ENCODE measurements at regions not wholly inside any gene's neighbourhood (a gene's known extent, or its start where the extent isn't known, plus 50 kb on each side); places are given as distances from the start of the nearest gene placed in this dataset.

- no peak for DNase-seq
- no peaks in the 10 kb centered on the region for H3K36me3 ChIP-seq
- no peak overlapping the region for H3K27ac ChIP-seq
- H3K27me3 ChIP-seq: no peaks in the 10 kb centered on the region
- H3K4me3 ChIP-seq: no peak overlapping the region
- H3K4me1 ChIP-seq: no peaks in the 10 kb centered on the region
- TF ChIP-seq POLR2A (IDR thresholded peaks at IDR 0.05) (no peak), CTCF (IDR thresholded peaks at IDR 0.05) (no peak)
- no peaks in the 10 kb centered on the region for H3K9me3 ChIP-seq
Observed at GRCh38 chr3:31367518-31367917, 165.2 kb upstream of the STT3B start.

DNA sequence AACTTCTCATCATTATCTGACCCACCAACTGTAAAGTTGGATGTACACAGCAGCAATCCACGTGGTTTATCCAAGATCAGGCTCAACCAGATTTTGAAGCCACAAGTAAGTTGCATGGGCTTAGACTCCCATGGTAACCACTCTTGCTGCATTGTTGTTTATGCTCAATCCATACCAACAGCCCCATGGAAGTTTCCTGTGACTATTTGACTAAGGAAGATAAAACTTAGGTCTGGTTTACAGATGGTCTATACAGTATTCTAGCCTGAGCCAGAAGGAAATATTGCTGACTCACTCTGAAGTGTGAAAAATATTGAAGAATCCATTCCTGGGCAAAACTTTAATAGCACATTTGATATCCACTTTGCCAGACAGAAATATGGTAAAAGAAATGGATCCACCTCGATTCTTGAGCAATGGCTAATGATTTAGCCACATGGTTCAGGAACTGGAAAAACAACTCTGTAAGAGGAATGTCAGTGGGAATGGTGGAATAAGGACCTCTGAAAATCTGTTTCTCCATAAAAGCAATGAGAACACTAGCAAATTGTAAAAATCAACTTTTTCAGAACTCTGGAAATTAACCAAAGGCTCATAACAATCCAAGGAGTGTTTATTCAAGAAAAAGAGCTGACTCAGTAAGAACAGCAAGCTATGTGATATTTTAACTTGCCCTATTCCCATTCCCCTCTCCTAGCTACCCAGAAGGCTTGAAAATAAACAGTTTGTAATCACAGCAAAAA lies 162.9 kb upstream of the STT3B start:
- no peaks in the 10 kb centered on the region for H3K27me3 ChIP-seq
- no peak overlapping the region for H3K4me3 ChIP-seq
- no peaks in the 10 kb centered on the region for H3K9me3 ChIP-seq
- no peaks in the 10 kb centered on the region for H3K4me1 ChIP-seq
- DNase-seq: no peak
- no peak for TF ChIP-seq CTCF (IDR thresholded peaks at IDR 0.05)
- TF ChIP-seq POLR2A (IDR thresholded peaks at IDR 0.05): no peak
- H3K36me3 ChIP-seq: no peaks in the 10 kb centered on the region
- no peak overlapping the region for H3K27ac ChIP-seq

DNA sequence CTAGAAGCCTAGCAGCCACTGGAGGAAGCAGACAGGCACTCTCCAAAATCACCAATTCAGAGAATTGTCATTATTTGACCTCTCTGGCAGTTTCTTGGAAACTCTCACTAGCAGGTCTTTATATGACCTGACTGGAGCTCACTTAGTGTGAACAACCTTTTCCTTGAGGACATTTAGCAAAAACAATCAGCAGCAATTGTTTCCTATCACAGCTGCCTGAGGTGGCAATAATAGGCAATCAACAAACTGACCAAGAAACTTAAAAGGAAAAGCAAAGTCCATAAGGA lies 162.4 kb upstream of the STT3B start:
- no peak for TF ChIP-seq POLR2A (IDR thresholded peaks at IDR 0.05)
- TF ChIP-seq CTCF (IDR thresholded peaks at IDR 0.05): no peak
- no peak for DNase-seq
- no peak overlapping the region for H3K27ac ChIP-seq
- H3K36me3 ChIP-seq: no peaks in the 10 kb centered on the region
- H3K4me1 ChIP-seq: no peaks in the 10 kb centered on the region
- H3K9me3 ChIP-seq: no peaks in the 10 kb centered on the region
- H3K4me3 ChIP-seq: no peak overlapping the region
- no peaks in the 10 kb centered on the region for H3K27me3 ChIP-seq

DNA sequence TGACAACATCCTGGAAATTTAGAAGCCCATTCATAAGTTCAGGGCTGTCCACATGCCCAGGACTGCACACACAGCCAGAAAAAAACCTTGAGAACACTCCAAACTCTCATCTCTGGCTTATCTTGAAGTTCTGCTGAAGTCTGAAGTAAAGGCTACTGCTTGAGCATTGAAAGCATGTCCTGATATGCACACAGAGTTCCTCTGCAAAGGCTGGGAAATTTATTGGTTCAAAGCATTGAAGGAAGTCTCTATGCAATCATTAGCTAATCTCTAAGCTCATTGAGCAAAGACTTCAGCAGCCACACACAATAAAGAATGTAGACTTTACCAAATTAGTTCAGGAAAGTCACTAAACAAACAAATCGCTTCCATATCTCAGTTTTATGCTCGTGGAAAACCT lies 162.0 kb upstream of the STT3B start:
- no peak overlapping the region for H3K27ac ChIP-seq
- no peak overlapping the region for H3K4me3 ChIP-seq
- no peak for TF ChIP-seq CTCF (IDR thresholded peaks at IDR 0.05)
- no peak for TF ChIP-seq POLR2A (IDR thresholded peaks at IDR 0.05)
- H3K9me3 ChIP-seq: no peaks in the 10 kb centered on the region
- H3K27me3 ChIP-seq: no peaks in the 10 kb centered on the region
- H3K36me3 ChIP-seq: no peaks in the 10 kb centered on the region
- DNase-seq: no peak
- no peaks in the 10 kb centered on the region for H3K4me1 ChIP-seq

DNA sequence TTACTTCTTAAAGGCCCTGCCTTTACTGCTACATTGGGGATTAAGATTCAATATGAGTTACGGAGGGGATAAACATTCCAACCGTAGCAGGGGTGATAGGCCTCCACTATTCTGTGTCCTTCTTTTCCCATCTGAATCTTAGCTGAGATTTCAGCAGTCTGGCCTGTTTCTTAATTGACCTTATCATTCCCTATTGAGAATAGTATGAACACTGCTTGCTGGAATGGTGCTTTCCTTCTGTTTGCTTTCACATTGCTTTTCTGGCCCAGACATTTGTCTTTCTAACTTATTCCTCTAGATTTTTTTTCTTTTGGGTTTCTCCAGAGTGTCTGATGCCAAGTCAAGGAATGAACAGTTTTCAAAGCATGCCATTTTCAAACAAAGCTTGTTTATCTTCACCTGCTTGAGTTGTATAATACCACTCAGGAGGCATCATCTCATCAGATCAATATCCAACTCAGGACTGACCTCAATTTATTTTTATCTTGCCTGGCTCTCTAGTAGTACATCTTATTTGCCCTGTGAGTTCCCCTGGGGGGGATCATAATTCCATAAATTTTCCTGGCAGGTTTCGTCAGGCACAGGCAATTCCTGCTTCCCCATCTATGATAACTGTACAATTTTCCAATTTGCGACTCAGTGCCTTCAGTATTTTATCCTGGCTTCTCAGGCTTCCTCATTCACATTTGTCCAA lies 161.1 kb upstream of the STT3B start:
- no peaks in the 10 kb centered on the region for H3K27me3 ChIP-seq
- H3K9me3 ChIP-seq: no peaks in the 10 kb centered on the region
- no peak overlapping the region for H3K27ac ChIP-seq
- no peak for DNase-seq
- no peak overlapping the region for H3K4me3 ChIP-seq
- TF ChIP-seq POLR2A (IDR thresholded peaks at IDR 0.05): no peak
- TF ChIP-seq CTCF (IDR thresholded peaks at IDR 0.05): no peak
- no peaks in the 10 kb centered on the region for H3K36me3 ChIP-seq
- no peaks in the 10 kb centered on the region for H3K4me1 ChIP-seq

All from Peyer's patch (tissue), 4 donors.